B cell (primary cell): ENCODE measurements at regions not wholly inside any gene's neighbourhood (a gene's known extent, or its start where the extent isn't known, plus 50 kb on each side); places are given as distances from the start of the nearest gene placed in this dataset.

Experiments used
- EZH2 ChIP-seq: IDR thresholded peaks from 2 replicates; pipeline ENCODE4 v1.6.1; 2012; ENCODE audit warnings: borderline replicate concordance, low read depth, mild to moderate bottlenecking, moderate library complexity, low read length; ENCODE audit not compliant: insufficient read depth, poor library complexity, severe bottlenecking
- TF ChIP-seq, protein P1 (sequence below): fragments of 200-600 bp; IDR thresholded peaks from one replicate; pipeline ENCODE4 v1.8.0; 2022; ENCODE audit warnings: antibody characterized with exemption, mild to moderate bottlenecking

DNA sequence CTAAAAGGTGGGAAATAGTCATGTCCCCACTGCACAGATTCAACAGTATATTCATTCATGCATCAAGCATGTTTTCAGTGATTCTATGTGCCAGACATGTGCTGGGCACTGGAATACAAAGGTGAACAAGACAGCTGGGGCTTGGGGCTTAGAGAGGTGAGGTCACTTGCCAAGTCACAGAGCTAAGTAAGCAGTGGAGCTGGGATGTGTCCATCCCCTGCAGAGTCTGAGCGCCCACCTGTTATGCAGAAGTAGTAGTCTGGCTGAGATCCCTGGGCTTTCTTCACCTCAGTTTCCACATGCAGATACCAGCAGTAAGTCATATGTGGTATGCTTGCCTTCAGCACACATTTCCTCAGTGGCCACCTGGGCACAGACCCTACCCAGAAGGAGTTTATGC, 263.8 kb downstream of the DHX35 start:
- TF ChIP-seq, protein P1, sequence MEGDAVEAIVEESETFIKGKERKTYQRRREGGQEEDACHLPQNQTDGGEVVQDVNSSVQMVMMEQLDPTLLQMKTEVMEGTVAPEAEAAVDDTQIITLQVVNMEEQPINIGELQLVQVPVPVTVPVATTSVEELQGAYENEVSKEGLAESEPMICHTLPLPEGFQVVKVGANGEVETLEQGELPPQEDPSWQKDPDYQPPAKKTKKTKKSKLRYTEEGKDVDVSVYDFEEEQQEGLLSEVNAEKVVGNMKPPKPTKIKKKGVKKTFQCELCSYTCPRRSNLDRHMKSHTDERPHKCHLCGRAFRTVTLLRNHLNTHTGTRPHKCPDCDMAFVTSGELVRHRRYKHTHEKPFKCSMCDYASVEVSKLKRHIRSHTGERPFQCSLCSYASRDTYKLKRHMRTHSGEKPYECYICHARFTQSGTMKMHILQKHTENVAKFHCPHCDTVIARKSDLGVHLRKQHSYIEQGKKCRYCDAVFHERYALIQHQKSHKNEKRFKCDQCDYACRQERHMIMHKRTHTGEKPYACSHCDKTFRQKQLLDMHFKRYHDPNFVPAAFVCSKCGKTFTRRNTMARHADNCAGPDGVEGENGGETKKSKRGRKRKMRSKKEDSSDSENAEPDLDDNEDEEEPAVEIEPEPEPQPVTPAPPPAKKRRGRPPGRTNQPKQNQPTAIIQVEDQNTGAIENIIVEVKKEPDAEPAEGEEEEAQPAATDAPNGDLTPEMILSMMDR = no peak
- no peak for TF ChIP-seq EZH2
